K562 (cell line): ENCODE measurements at regions not wholly inside any gene's neighbourhood (a gene's known extent, or its start where the extent isn't known, plus 50 kb on each side); places are given as distances from the start of the nearest gene placed in this dataset.

Experiments used
- ATAC-seq: fragments of 200-7000 bp; cut with Tn5 transposase; 3 replicates; pipeline ENCODE4 v1.9.1; 2020; ENCODE audit warnings: moderate library complexity
- BruUV-seq: library from RNA; stranded (reverse); fragments of 400-500 nt; replicated peaks from 2 replicates; lab custom pipeline; 2021; lab: Mats Ljungman, UMichigan
- CTCF ChIA-PET: fragments of 300-600 bp; formaldehyde crosslinking; extraction: SDS; loops from one replicate; lab custom pipeline; 2021; ENCODE audit warnings: low intra/inter-chr PET ratio; lab: Yijun Ruan, JAX
- POLR2A ChIA-PET: fragments of 300-600, 350-650 bp; sonication (Branson Sonifier 250); formaldehyde crosslinking; extraction: SDS; loops from one replicate; lab custom pipeline; 2021; ENCODE audit warnings: antibody characterized with exemption, inconsistent platforms; lab: Yijun Ruan, JAX
- DNase-seq, 4 experiments: peaks; one replicate each; pipeline versions ENCODE4 v3.0.0 to v3.0.0-alpha.2; 2011 to 2018; ENCODE audit warnings: low spot score in 3 of 4, mixed read lengths in 3 of 4; ENCODE audit errors: extremely low read depth in 1 of 4
- FAIRE-seq: peaks from 2 replicates; lab custom pipeline; 2011; peaks lifted over from hg19 to GRCh38; lab: Jason Lieb, UNC
- H2AFZ ChIP-seq: 2 replicates; pipeline ENCODE4 v1.6.0; 2011; ENCODE audit warnings: low read depth, low read length, control low read depth, inconsistent platforms
- H3K27ac ChIP-seq: fragments of 200-600 bp; 3 replicates; pipeline ENCODE4 v1.8.0; 2011; ENCODE audit warnings: low read depth, mild to moderate bottlenecking, control low read depth, inconsistent platforms, low read length, moderate library complexity, mixed read lengths; ENCODE audit errors: extremely low read depth
- H3K27me3 ChIP-seq, 2 experiments: fragments of 300-600 bp in 1 of 2; 2 replicates in 1 of 2; 3 replicates in 1 of 2; pipeline versions ENCODE4 v1.6.0 to v1.8.0; 2011; ENCODE audit warnings: inconsistent platforms in 2 of 2, low read length in 2 of 2, mild to moderate bottlenecking in 1 of 2, mixed read lengths in 1 of 2, moderate library complexity in 1 of 2; ENCODE audit not compliant: control insufficient read depth in 2 of 2, insufficient read depth in 2 of 2
- H3K36me3 ChIP-seq: fragments of 300-600 bp; 3 replicates; pipeline ENCODE4 v1.8.0; 2011; ENCODE audit warnings: mild to moderate bottlenecking, low read length, inconsistent platforms; ENCODE audit not compliant: control insufficient read depth, insufficient read depth
- H3K4me1 ChIP-seq, 2 experiments: fragments of 200-600 bp in 1 of 2; replicated peaks in 1 of 2; 2 replicates in 1 of 2; 3 replicates in 1 of 2; pipeline versions ENCODE4 v1.5.1 to v1.8.0; 2011; ENCODE audit warnings: inconsistent platforms in 2 of 2, low read length in 2 of 2, mild to moderate bottlenecking in 1 of 2, mixed read lengths in 1 of 2, moderate library complexity in 1 of 2; ENCODE audit not compliant: control insufficient read depth in 2 of 2, insufficient read depth in 2 of 2
- H3K4me2 ChIP-seq: 2 replicates; pipeline ENCODE4 v1.6.1; 2011; ENCODE audit warnings: low read length, control low read depth, inconsistent platforms, mixed read lengths; ENCODE audit not compliant: insufficient read depth
- H3K4me3 ChIP-seq: fragments of 200-600 bp; sonication (generic), shearing (Covaris generic); 2 replicates; pipeline ENCODE4 v1.5.1; 2016; ENCODE audit warnings: control low read depth, inconsistent platforms
- H3K79me2 ChIP-seq: fragments of 200-600 bp; 3 replicates; pipeline ENCODE4 v1.8.0; 2011; ENCODE audit warnings: low read length, inconsistent platforms; ENCODE audit not compliant: control insufficient read depth, insufficient read depth
- H3K9ac ChIP-seq, 2 experiments: 2 replicates each; pipeline versions ENCODE4 v1.6.0 to v1.6.1; 2011; ENCODE audit warnings: low read depth in 2 of 2, low read length in 2 of 2, control low read depth in 1 of 2, inconsistent platforms in 1 of 2, mild to moderate bottlenecking in 1 of 2, mixed read lengths in 1 of 2; ENCODE audit not compliant: insufficient read depth in 1 of 2
- H3K9me1 ChIP-seq: one replicate; pipeline ENCODE4 v1.6.0; 2011; ENCODE audit warnings: inconsistent platforms, mild to moderate bottlenecking, low read length, moderate library complexity; ENCODE audit not compliant: control insufficient read depth, insufficient read depth
- H3K9me3 ChIP-seq: replicated peaks from 2 replicates; pipeline ENCODE4 v1.5.1; 2011; ENCODE audit warnings: low read depth, low read length, inconsistent platforms; ENCODE audit not compliant: control insufficient read depth, insufficient read depth
- H4K20me1 ChIP-seq: replicated peaks from 2 replicates; pipeline ENCODE4 v1.6.1; 2011; ENCODE audit warnings: low read length, inconsistent platforms, mixed read lengths; ENCODE audit not compliant: control insufficient read depth, insufficient read depth
- ARHGAP35 ChIP-seq: fragments of 450-650 bp; IDR thresholded peaks from 2 replicates; pipeline ENCODE4 v1.6.1; 2018; ENCODE audit not compliant: partially characterized antibody
- ARID3B ChIP-seq: fragments of 250-450 bp; sonication (Bioruptor Pico); IDR thresholded peaks from 2 replicates; pipeline ENCODE4 v1.4.0; 2020; ENCODE audit warnings: borderline replicate concordance
- ATF6 ChIP-seq: sonication (generic); formaldehyde crosslinking; IDR thresholded peaks from 2 replicates; pipeline ENCODE4 v1.4.0; 2020; ENCODE audit warnings: mild to moderate bottlenecking, missing genetic modification reagents
- CEBPZ ChIP-seq: fragments of 150-350 bp; IDR thresholded peaks from 2 replicates; pipeline ENCODE4 v1.6.1; 2014; ENCODE audit warnings: low read depth, mild to moderate bottlenecking, low read length, borderline replicate concordance
- KAT8 ChIP-seq: fragments of 450-650 bp; IDR thresholded peaks from 2 replicates; pipeline ENCODE4 v1.6.1; 2016; ENCODE audit warnings: low read depth, mild to moderate bottlenecking
- RNF219 ChIP-seq: fragments of 250-450 bp; sonication (Bioruptor Pico); IDR thresholded peaks from 2 replicates; pipeline ENCODE4 v1.5.0; 2022; ENCODE audit warnings: mild to moderate bottlenecking
- ZNF146 ChIP-seq: IDR thresholded peaks from one replicate; pipeline ENCODE4 v1.6.1; 2018; ENCODE audit warnings: missing compliant biosample characterization; ENCODE audit not compliant: unreplicated experiment
- ZNF354B ChIP-seq: fragments of 250-450 bp; sonication (Bioruptor Pico); IDR thresholded peaks from 2 replicates; pipeline ENCODE4 v1.4.0; 2020
- WGBS: fragments of 100-300 bp; shearing (Covaris generic); methylation state at CpG from one replicate; pipeline ENCODE4 v1.1.6; 2016; ENCODE audit warnings: low coverage, mixed read lengths; ENCODE audit not compliant: insufficient coverage; ENCODE audit errors: missing lambda C conversion rate; 5-methylcytosine and 5-hydroxymethylcytosine counted together
- in situ Hi-C: fragments of 300-500 bp; cut with MboI; formaldehyde crosslinking; loops from 4 replicates; pipeline ENCODE4 v1.15.0; 2018; ENCODE audit warnings: inconsistent platforms, mixed read lengths
- intact Hi-C: fragments of 100-400 bp; cut with micrococcal nuclease; formaldehyde crosslinking; loops from 2 replicates; pipeline ENCODE4 v1.14.2; 2022

GRCh38 chrX:7390441-7390840, 242.5 kb upstream of the PUDP start (continued):
- no peak for TF ChIP-seq ARID3B (CRISPR knock-in tag)
- TF ChIP-seq ATF6 (CRISPR knock-in tag), result no peak
- TF ChIP-seq, all 486 proteins: peak for 0

GRCh38 chrX:7389576-7389975, 241.6 kb upstream of the PUDP start:
- H3K27me3 ChIP-seq, result no peaks in the 10 kb centered on the region
- WGBS, result 0% methylated on average over 2 of the region's 2 CpGs
- no peak overlapping the region for H3K9ac ChIP-seq
- no peak overlapping the region for H3K4me3 ChIP-seq
- no peak overlapping the region for H2AFZ ChIP-seq
- POLR2A ChIA-PET, result no interaction called here
- DNase-seq, result no peak
- TF ChIP-seq CEBPZ (no peak), ZNF354B (CRISPR knock-in tag) (no peak), RNF219 (CRISPR knock-in tag) (no peak), KAT8 (no peak), ARHGAP35 (no peak), ZNF146 (CRISPR knock-in tag) (no peak)
- TF ChIP-seq, all 486 proteins: peak for 0
- intact Hi-C loops, result no loop called here
- in situ Hi-C loops, result no loop called here
- H3K4me2 ChIP-seq, result no peak overlapping the region
- H3K79me2 ChIP-seq, result no peaks in the 10 kb centered on the region
- H4K20me1 ChIP-seq, result no peaks in the 10 kb centered on the region
- no peak overlapping the region for H3K27ac ChIP-seq
- no peaks in the 10 kb centered on the region for H3K9me3 ChIP-seq
- no TSS peak for BruUV-seq
- no peak for ATAC-seq
- H3K9me1 ChIP-seq, result no peaks in the 10 kb centered on the region
- no peaks in the 10 kb centered on the region for H3K36me3 ChIP-seq
- no peak for FAIRE-seq
- no peaks in the 10 kb centered on the region for H3K4me1 ChIP-seq
- CTCF ChIA-PET, result no interaction called here
